ENCODE measurements at regions not wholly inside any gene's neighbourhood (a gene's known extent, or its start where the extent isn't known, plus 50 kb on each side); places are given as distances from the start of the nearest gene placed in this dataset.
"Not testable (repeated sequence)": the region's sequence is repeated elsewhere in the genome, so short reads cannot be mapped to it uniquely, and the experiment has no call there.

GRCh38 chr9:90188656-90189055 is 454.0 kb downstream of the DIRAS2 start:
- DNase-seq = no peak

- no peak for DNase-seq
These were observed 453.3 kb downstream of the DIRAS2 start for GRCh38 chr9:90189306-90189705.

GRCh38 chr9:90192465-90192864 is 450.2 kb downstream of the DIRAS2 start:
- peak; percentile 44 to 66 for DNase-seq

GRCh38 chr9:90198956-90199355 is 443.7 kb downstream of the DIRAS2 start:
- no peak for DNase-seq

GRCh38 chr9:90201766-90202165 is 440.9 kb downstream of the DIRAS2 start:
- DNase-seq = no peak

GRCh38 chr9:90204128-90204831 is 438.3 kb downstream of the DIRAS2 start:
- no peak for DNase-seq

- not testable (repeated sequence) for DNase-seq
These were observed 429.6 kb downstream of the DIRAS2 start for GRCh38 chr9:90213045-90213444.

- no peak for DNase-seq
These were observed 423.0 kb downstream of the DIRAS2 start for GRCh38 chr9:90219548-90220118.

- not testable (repeated sequence) for DNase-seq
These were observed 420.7 kb downstream of the DIRAS2 start for GRCh38 chr9:90221899-90222298.

- peak; percentile 50 to 61 for DNase-seq
These were observed 415.7 kb downstream of the DIRAS2 start for GRCh38 chr9:90226839-90227338.

GRCh38 chr9:90233081-90233480 is 409.5 kb downstream of the DIRAS2 start:
- DNase-seq = not testable (repeated sequence)

GRCh38 chr9:90240541-90240940 is 402.1 kb downstream of the DIRAS2 start:
- DNase-seq = no peak

GRCh38 chr9:90245661-90246060 is 397.0 kb downstream of the DIRAS2 start:
- DNase-seq = no peak

GRCh38 chr9:90249094-90249493 is 393.5 kb downstream of the DIRAS2 start:
- DNase-seq = no peak

GRCh38 chr9:90251316-90251715 is 391.3 kb downstream of the DIRAS2 start:
- no peak for DNase-seq

GRCh38 chr9:90256345-90256744 is 386.3 kb downstream of the DIRAS2 start:
- DNase-seq = no peak

- no peak for DNase-seq
These were observed 383.0 kb downstream of the DIRAS2 start for GRCh38 chr9:90259311-90260246.

- no peak for DNase-seq
These were observed 380.9 kb downstream of the DIRAS2 start for GRCh38 chr9:90261698-90262097.

GRCh38 chr9:90268613-90269012 is 374.0 kb downstream of the DIRAS2 start:
- no peak for DNase-seq

GRCh38 chr9:90271707-90272106 is 370.9 kb downstream of the DIRAS2 start:
- DNase-seq = no peak

GRCh38 chr9:90274725-90275124 is 367.9 kb downstream of the DIRAS2 start:
- no peak for DNase-seq

GRCh38 chr9:90285946-90286345 is 356.7 kb downstream of the DIRAS2 start:
- DNase-seq = no peak

GRCh38 chr9:90287567-90288274 is 354.9 kb downstream of the DIRAS2 start:
- DNase-seq = peak in 1 of 2 experiments; percentile 51

Data from SHP77 (cell line).